Stimulated activated CD4-positive, alpha-beta T cell treated with anti-CD3 and anti-CD28 coated beads, Interleukin-4, amount 100 ng/mL, for 24 hours (primary cell): ENCODE measurements at regions not wholly inside any gene's neighbourhood (a gene's known extent, or its start where the extent isn't known, plus 50 kb on each side); places are given as distances from the start of the nearest gene placed in this dataset.
"Not testable (repeated sequence)": the region's sequence is repeated elsewhere in the genome, so short reads cannot be mapped to it uniquely, and the experiment has no call there.

ENCODE experiments used
- DNase-seq: peaks from one replicate; pipeline ENCODE4 v3.0.0-alpha.2; 2020

DNA sequence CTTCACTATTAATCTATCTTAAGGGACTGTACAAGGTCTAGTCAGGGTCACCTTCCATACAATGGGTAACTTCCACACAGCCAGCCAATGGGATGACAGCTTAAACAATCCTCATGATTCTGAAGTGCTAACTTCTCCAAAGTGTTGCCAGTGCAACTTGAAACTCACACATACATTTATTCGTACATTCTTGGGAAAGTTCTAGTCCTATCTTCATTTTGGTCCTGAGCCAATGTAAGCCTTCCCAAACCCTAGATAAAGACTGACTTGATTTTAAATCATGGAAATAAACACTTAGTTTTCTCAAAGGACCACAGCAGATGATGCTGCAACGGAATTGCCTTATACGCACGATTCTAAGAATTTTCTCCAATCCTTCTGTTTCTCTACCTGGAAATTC is 117.5 kb upstream of the COL1A2 start:
- no peak for DNase-seq

DNA sequence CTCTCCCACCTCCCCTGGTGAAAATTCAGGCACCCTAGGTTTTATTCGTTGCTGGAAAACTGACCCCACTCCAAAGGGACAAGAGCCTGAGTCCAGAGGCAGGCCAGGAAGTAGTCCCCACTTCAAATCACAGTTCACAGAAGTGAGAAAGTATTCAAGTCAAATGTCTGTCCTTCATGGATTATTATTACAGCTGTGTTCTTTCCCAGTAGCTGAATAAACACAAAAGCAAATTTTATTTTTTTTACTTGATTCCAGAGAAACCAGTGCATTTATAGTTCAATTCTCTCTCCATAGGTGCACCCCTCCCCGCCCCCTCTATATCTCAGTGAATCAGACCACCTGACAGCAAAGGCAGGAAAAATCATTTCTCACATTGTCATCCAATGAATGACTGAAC is 113.8 kb upstream of the COL1A2 start:
- DNase-seq = no peak

DNA sequence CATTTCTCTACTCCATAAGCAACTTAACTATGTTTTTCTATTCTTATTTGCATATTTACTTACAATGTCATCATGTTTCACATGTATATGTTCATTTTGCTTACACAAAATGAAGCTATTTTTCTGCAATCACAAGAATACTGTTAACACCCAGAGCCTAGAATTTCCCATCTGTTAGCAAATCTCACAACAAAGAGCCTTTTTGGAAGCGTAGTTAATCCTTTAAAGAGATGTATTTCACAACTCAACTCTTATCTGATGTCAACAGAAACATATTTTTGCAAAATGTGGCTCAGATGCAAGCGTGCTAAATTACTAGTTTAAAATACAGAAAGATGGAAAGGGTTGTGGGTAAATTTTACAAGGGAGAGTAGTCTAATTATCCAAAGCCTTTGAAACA is 110.6 kb upstream of the COL1A2 start:
- no peak for DNase-seq

DNA sequence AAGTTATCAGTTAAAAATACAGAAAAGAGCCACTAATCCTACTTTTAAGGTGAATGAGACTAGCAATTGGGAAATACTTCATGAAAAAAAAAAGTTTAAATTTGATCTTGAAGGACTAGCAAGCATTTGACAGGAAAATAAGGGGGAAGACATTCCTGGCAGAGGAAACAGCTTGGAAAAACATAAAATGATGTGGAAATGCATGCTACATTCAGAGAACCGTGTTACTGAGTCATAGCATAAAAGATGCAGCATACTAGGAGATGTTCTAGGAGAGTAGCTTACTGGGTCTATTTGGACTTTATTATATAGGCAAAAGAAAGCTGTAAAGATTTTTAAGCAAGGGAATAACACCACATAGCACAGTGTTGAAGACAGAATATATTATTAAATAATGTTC is 108.6 kb upstream of the COL1A2 start:
- DNase-seq = no peak

DNA sequence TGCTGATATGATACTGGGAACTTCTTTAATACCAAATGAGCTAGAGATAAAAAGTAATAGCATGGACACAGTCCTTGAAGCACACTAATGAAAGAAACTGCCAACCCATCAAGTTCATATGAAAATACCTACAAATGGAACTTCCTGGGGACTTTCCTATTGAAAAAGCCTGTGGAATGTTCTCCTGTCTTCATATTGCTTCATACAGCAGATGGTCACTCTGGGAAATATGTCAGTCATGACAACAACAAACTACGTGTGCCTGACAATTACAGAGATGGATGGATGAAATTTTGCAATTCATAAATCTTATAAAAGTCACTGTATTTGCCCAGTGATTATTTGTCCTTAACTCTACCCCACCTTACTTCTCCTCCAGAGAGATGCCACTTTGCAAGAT is 106.6 kb upstream of the COL1A2 start:
- no peak for DNase-seq

DNA sequence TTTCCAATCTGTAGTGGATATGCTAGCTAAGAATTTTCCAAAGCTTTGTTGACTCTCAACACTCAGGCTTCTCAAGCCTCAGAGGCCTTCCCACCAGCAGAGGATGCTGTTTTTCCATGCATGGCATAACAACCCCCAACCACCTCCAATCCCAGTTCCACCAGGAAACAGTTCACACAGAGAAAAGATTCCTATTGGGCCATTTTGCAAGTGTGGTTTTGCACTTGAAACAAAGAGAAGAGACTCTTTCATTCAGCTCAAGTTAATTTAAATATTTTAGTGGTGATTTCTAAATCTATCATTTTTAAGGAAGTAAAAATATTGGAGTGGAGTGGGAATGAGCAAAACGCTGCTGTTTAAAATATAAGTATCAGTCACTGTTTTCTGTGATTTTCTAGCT is 105.6 kb upstream of the COL1A2 start:
- DNase-seq = no peak

DNA sequence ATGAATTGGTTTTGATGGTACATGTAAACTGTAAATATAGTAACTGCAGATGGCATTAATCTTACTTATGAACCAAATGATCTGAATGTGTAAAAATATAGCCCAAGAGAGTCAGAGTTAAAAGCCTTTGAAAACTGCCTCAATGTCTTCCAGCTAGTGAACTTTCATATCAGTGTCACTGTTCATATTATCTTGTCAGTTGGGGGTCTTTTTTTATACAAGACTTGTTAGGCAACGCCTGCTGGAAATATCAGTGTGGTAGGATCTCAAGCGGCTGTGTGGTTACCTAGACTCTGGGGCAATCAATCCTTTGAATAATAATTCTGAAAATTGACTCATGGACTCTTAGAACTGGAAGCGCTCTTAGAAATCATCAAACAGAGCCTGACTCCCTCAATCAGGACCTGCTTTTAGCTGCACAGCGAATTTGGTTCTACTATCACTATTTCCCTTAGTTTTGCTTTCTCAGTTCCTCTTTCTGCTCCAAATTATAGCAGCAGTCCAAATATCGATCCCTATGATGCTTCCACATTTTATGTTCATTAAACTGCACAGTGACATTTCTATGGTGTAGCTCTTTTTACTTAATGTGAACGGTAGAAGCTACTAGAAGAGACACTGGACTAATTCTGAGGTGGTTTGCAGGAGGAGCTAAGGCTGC is 100.1 kb upstream of the COL1A2 start:
- DNase-seq = no peak

DNA sequence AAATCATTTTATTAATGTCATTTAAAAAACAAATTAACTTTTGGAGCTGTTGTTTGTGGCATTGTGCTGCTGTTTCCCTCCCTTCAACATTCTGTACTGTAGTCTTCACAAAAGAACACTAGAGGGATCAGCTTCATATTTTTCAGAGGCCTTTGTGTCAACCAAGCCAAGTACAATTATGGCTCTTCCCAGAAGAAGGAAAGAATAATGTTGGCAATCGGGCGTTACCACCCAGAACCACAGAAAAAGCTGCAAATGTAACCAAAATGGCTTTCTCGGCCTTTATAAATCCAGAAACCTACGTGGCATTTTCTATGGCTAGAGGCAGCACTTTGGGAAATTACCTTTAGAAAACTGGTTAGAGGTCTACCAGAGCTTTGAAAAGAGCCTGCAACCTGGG is 98.8 kb upstream of the COL1A2 start:
- DNase-seq = no peak

DNA sequence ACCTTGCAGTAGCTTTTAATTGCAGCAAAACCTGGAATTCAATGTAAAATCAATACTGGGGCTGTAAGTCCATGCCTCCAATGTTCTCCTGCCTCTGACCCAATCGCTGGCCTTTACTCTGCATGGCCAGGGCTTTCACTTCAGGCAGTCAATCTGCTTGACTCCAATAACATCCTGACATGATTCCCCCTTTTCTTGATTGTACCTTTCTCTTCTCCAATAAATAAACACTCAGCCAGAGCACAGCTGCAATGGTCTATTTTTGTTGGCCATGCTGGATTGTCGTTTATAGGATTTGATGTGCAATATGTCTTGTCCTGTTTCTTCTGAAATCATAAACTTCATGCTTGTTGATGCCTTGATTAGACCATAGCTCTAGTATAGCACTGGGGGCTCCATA is 97.8 kb upstream of the COL1A2 start:
- no peak for DNase-seq

DNA sequence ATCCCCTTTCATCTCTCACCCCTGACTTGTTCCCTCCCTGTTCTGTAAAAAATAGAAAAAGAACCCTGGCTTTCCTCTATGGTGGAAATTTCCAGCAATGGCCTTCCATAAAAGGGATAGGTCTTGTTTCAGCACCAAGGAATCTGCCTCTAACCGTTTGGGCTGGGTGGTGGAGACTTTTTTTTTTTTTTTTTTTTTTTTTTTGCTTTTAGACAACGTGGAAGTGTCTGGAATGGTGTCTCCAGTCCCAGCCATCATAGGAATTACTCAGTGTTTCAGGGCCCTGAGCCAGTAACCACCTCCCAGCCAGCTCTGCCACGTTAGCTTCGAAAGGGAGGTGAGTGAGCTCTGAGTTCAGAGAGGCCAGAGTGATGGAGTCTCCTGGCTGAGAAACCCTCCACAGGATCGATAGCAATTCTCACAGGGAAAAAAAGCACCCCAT is 97.3 kb upstream of the COL1A2 start:
- DNase-seq = no peak

DNA sequence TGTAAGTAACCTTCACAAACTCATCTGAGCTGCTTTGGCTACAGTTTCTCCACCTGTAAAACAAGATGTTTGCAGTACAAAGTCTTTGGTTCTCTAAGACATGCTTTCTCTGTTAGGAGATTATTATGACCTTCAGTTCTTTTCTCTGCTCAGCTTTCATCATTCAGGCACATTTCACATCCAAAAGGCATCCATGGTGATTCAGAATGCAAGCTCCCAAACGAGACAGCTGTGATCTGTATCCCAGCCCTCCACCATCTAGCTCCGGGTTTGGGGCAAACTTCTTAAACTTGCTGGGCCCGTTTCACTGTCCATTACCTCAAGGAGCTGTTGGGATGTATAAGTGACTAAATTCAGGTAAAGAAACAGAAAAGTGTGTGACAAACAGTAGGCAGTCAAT is 95.8 kb upstream of the COL1A2 start:
- no peak for DNase-seq

DNA sequence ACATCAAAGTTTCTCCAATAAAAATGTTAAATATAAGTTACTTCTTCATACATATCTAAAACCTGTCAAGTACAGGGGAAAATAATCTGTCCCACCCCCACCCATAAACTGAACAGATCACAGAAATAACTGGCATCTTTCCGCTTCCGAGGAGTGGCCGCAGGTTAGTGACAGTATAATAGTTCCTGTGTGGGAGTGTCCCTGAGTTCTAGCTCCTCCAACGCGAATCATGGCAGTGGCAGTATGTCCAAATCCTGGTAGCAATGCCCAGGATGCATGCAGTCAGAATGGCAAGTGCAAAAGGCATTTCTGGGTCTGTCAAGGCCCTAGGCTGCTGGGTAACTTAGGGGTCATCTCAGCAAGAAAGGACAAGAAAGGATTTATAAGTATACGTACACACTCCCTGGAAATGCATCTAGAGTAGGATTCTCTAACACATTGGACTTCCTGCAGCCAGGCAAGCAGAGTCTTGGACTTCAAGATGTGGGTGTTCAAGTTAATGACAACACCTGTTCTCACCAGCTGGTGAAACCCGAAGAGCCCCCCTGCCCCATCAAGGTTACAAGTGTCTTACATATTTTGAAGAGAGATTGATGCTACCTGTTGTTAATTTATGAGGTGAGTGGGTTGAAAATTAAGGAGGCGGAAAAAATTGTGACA is 94.4 kb upstream of the COL1A2 start:
- DNase-seq = no peak

DNA sequence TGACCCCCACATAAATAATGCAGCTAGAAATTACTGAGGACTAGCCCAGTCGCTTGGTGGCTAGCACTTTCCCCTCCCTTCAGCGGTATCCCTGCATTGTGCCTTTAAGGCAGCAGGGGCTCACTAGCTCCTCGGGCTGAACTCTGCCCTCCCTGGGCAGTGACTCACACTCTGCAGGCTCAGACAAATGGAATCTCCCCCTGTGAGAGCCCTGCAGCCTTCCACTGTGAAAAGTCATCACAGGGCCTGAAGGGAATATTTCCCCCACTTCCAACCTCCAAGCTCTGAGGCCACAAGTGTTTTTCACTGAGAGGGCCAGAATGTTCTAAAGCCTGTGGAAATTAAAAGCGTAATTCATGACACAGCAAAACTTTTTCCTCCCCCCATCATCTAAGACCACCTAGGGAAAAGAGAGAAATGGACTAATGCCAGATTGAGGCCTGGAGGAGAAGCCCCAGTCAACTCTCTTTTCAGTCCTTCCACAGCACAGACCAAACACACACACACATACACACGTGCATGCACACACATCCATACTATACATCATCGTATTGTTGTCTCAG is 93.6 kb upstream of the COL1A2 start:
- DNase-seq = no peak

DNA sequence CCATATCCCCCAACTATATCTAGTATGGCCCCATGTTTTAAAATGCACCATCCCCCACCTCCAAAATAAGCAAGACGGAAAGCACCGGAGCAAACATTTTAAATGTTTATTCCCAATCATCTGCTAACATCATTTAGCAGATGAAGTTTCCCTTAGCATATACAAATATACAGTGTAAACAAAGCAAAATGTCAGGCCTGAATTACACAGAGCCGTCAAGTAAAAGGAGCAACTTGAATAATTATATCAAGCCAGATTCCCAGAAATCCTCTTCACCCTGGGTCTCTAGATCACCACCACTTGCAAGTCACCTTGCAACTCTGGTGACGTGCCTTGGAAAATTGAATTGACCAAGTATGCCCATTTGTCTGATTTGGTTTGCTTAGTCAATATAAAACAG is 91.6 kb upstream of the COL1A2 start:
- no peak for DNase-seq

DNA sequence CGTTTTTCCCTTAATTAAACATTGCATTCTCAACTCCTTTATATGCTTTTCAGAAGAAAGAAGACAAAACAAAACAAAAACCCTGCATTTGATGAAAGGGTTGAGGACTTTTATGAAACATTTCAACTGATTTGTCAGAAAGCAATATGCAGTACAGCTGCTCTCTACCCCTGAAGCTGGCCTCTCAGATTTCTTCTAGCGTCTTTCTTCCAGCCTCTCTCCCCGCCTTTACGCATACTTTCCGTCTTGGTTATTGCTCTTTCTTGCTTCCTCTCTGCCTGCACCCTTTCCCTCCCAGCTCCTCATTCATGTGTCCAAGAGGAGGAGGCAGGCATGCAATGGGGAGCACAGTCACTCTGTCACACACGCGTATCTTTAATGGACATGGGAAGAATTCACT is 91.0 kb upstream of the COL1A2 start:
- no peak for DNase-seq

DNA sequence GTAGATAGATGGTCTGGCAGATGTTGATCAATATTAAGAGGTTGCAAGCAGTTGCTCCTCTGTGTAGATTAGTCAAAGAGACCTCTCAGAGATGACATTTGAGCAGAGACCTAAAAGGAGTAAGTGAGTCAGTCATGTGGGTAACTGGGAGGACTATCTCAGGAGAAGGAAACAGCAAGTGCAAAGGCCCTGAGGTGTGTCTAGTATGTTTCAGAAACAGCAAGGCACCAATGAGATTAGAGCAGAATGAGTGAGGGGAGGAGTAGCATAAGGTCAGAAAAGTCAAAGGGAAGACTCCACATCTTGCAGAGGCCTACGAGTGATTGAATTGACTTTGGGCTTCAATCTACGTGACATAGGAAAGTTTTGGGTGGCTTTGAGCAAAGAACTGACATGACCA is 89.8 kb upstream of the COL1A2 start:
- DNase-seq = no peak

DNA sequence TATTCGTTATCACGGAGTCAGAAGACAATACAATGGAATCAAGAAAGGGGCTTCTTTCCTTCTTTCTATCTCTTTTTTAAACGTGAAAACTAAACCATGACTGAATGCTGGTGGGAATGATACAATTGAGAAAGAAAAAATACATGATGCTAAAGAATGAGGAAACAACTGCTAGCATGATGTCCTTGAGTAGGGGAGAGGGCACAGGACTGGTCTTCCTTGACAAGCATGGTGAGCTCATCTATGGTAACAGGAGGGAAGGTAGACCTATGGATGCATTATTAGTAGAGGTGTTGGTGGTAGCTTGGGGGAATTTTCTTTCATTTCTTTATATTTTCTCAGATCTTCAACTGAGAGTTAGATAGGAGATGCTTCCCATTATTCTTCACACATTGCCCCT is 88.9 kb upstream of the COL1A2 start:
- no peak for DNase-seq

DNA sequence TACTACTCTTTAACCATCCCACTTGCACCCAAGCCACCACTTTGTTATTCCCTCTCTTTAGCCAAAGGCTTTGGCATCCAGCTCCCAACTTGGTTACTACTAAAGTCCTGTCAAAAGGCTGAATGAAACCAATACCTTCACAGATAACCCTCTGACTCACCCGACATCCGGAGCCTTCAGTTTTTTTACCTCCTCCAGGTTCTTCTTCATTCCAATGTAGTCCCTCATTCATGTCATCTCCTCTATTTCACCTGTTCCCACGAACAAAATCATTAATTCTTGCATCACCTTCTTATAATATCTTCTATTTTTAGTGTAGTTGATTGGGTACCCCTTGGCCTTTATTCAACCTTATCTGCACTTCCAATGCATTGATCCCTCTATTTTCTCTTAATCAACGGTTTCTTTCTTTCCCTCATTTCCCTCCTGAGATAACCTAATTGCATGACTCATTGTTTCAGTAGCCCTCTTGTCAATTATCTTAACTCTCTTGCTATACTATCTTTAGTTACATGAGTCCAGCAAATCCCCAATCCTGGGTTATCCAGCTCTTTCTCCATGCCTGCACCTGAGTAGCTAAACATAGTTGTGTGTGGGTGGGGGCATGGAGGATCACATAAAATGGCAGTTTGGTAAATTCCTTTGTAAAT is 87.2 kb upstream of the COL1A2 start:
- no peak for DNase-seq

DNA sequence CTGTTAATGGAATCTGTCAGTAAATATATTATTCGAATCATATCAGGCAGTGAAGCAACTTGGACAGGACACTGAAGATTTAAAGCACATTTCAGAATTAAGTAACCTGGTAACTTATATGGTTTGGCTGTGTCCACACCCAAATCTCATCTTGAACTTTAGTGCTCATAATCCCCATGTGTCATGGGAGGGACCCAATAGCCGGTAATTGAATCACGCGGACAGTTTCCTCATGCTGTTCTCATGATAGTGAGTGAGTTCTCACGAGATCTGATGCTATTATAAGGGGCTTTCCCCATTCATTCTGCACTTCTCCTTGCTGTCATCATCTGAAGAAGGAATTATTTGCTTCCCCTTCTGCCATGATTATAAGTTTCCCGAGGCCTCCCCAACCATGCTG is 83.2 kb upstream of the COL1A2 start:
- DNase-seq = no peak

DNA sequence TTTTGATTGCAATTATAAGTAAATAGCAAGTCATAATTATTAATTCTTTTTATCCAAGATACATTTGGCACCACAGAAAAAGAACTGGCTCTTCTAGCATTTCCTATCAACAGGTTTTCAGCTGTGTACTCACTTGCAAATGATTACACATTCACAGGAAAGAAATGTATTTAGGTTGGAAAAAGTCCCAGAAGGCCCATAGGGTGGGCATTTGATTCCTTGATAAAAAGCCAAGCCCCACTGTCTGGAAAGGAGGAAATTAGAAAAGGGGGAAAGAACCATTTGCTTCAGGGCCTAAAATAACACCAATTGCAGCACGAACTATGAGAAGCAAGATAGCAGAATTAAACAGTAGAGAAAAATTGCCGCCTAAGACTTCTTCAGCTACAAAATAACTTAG is 80.8 kb upstream of the COL1A2 start:
- no peak for DNase-seq

DNA sequence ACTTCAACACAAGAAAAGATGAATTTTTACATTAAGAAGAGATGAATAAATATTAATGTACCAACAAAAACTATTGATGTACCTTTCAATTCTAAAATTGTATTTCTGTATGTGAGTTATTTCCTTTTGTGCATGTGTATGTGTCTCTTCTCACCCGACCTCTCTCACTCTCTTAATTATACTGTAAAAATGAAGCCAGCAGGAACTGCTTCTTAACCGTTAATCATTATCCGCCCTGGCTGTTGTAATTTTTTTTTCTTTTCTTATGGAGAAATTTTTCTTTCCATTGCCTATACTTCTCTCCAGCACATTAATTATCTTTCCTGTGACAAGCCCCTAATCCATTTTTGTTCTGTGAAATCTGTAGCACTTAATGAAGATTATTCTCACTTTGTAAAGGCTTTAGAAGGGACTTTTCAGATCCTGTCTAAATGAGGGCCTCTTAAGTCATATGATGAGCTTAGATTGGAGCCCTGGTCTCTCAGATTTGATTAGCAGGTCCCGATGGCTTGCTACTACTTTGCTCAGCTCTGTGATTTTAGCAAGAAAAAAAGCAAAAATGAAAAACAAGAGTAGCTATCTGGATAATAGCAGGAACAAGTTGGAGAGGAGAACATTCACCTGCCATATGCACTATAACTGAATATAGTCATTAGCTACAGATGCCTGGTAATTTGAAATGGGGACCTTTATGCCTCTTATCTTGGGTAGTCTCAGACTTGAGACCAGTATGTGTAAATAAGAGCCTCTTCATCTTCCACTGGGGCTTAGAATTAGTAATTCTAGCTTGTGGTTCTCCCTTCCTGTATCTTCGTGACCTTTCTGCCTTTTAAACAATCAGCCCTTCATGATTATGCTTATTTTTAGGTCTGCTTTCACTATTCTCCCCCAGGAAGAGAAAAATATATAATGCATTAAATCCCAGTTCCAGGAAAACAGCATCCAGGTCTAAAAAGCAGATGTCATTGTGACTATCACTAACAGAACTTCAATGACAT is 80.0 kb upstream of the COL1A2 start:
- no peak for DNase-seq

DNA sequence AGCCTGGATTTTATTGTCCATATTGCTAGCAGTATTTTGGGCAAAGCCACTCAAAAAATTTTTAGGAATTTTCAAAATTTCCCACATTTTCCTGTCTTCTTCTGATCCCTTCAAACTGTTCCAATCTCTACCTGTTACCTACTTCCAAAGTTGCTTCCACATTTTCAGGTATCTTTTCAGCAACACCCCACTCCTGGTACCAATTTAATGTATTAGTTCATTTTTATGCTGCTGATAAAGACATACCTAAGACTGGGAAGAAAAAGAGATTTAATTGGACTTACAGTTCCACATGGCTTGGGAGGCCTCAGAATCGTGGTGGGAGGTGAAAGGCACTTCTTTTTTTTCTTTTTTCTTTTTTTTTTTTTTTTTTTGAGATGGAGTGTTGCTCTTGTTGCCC is 73.6 kb upstream of the COL1A2 start:
- not testable (repeated sequence) for DNase-seq

DNA sequence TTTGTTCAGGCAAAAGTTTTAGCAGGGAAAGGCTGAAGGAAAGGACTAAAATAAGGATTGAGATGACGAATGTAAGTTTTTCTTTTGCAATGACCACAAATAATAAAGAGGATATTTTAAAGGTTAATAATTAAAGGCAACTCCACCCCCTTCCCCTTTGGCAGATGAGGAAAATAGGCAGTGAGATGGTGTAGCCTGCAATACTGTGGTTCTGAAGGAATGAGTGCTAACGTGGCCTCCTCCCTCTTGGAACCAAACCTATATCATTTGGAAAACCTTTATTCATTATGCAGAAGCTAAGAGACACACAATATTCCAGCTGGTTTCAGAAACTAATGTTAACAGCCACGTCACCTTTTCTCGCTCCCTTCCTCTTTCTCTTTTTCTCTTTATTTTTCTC is 70.9 kb upstream of the COL1A2 start:
- DNase-seq = no peak
